B cell (primary cell): ENCODE measurements at regions not wholly inside any gene's neighbourhood (a gene's known extent, or its start where the extent isn't known, plus 50 kb on each side); places are given as distances from the start of the nearest gene placed in this dataset.

Experiments used
- ATAC-seq: fragments of 200-7000 bp; cut with Tn5 transposase; one replicate; pipeline ENCODE4 v1.10.0; 2021; ENCODE audit warnings: low read depth, mild to moderate bottlenecking, moderate number of reproducible peaks, moderate library complexity
- CTCF ChIA-PET: fragments of 350-600 bp; sonication (Branson Sonifier 250); formaldehyde crosslinking; loops from one replicate; lab custom pipeline; 2021; ENCODE audit warnings: antibody characterized with exemption, inconsistent platforms; lab: Charles Lee
- POLR2A ChIA-PET: fragments of 350-600 bp; sonication (Branson Sonifier 250); formaldehyde crosslinking; loops from one replicate; lab custom pipeline; 2021; ENCODE audit warnings: antibody characterized with exemption; lab: Charles Lee
- DNase-seq: peaks from one replicate; pipeline ENCODE4 v3.0.0; 2013
- H2AFZ ChIP-seq: 2 replicates; pipeline ENCODE4 v1.6.1; 2012; ENCODE audit warnings: mild to moderate bottlenecking, low read depth, low read length; ENCODE audit not compliant: insufficient read depth, poor library complexity, severe bottlenecking
- H3K27ac ChIP-seq, 2 donors: 1 replicate in 1 of 2; 2 replicates in 1 of 2; pipeline ENCODE4 v1.5.1; 2012 to 2013; ENCODE audit warnings: low read length in 2 of 2, mild to moderate bottlenecking in 2 of 2, moderate library complexity in 1 of 2
- H3K27me3 ChIP-seq, 4 experiments: fragments of 200-600 bp in 1 of 4; sonication (generic) in 1 of 4; replicated peaks in 1 of 4; 1 replicate in 2 of 4; 2 replicates in 2 of 4; pipeline versions ENCODE4 v1.6.1 to v1.7.0; 2013 to 2016; ENCODE audit warnings: low read length in 3 of 4, mild to moderate bottlenecking in 2 of 4, mixed read lengths in 1 of 4, moderate library complexity in 1 of 4; ENCODE audit not compliant: insufficient read depth in 4 of 4, control insufficient read depth in 3 of 4; ENCODE audit errors: control extremely low read depth in 1 of 4
- H3K36me3 ChIP-seq, 2 experiments: replicated peaks in 1 of 2; 1 replicate in 1 of 2; 2 replicates in 1 of 2; pipeline versions ENCODE4 v1.6.1 to v1.7.1; 2013; ENCODE audit warnings: low read length in 1 of 2; ENCODE audit not compliant: insufficient read depth in 2 of 2, control insufficient read depth in 1 of 2; ENCODE audit errors: control extremely low read depth in 1 of 2, extremely low read depth in 1 of 2
- H3K4me1 ChIP-seq, 2 donors: fragments of 200-600 bp in 1 of 2; sonication (generic) in 1 of 2; 1 replicate in 1 of 2; 2 replicates in 1 of 2; pipeline versions ENCODE4 v1.5.1 to v1.6.1; 2013 to 2017; ENCODE audit warnings: low read length in 2 of 2; ENCODE audit not compliant: control insufficient read depth in 2 of 2, insufficient read depth in 2 of 2
- H3K4me2 ChIP-seq: replicated peaks from 2 replicates; pipeline ENCODE3; 2012; ENCODE audit warnings: mild to moderate bottlenecking, low read depth, low read length; ENCODE audit not compliant: poor library complexity, severe bottlenecking
- H3K4me3 ChIP-seq, 5 experiments: fragments of 200-600 bp in 1 of 5; sonication (generic) in 1 of 5; 1 replicate in 3 of 5; 2 replicates in 2 of 5; pipeline versions ENCODE4 v1.5.1 to v1.7.0; 2011 to 2016; ENCODE audit warnings: low read length in 4 of 5, mild to moderate bottlenecking in 4 of 5, low read depth in 2 of 5, control low read depth in 1 of 5, moderate library complexity in 1 of 5; ENCODE audit not compliant: insufficient read depth in 1 of 5; ENCODE audit errors: control extremely low read depth in 1 of 5, extremely low read depth in 1 of 5
- H3K79me2 ChIP-seq: fragments of 200-600 bp; sonication (generic); one replicate; pipeline ENCODE4 v1.6.0; 2016; ENCODE audit warnings: low read length; ENCODE audit not compliant: control insufficient read depth, insufficient read depth
- H3K9ac ChIP-seq: fragments of 200-600 bp; sonication (generic); 2 replicates; pipeline ENCODE4 v1.6.1; 2017; ENCODE audit warnings: mild to moderate bottlenecking, low read length, moderate library complexity
- H3K9me3 ChIP-seq, 3 donors: one replicate each; pipeline versions ENCODE4 v1.6.1 to v1.7.1; 2013; ENCODE audit warnings: low read length in 2 of 3; ENCODE audit not compliant: control insufficient read depth in 2 of 3, insufficient read depth in 1 of 3; ENCODE audit errors: control extremely low read depth in 1 of 3
- H4K20me1 ChIP-seq: 2 replicates; pipeline ENCODE4 v1.6.0; 2012; ENCODE audit warnings: mild to moderate bottlenecking, low read length; ENCODE audit not compliant: insufficient read depth, control insufficient read depth, poor library complexity, severe bottlenecking
- H3K27ac Mint-ChIP-seq: one replicate; pipeline ENCODE4 v1.8.0; 2021; ENCODE audit warnings: mixed read lengths
- H3K27me3 Mint-ChIP-seq: one replicate; pipeline ENCODE4 v1.8.0; 2021; ENCODE audit warnings: mixed read lengths
- H3K4me1 Mint-ChIP-seq: one replicate; pipeline ENCODE4 v1.8.0; 2021; ENCODE audit warnings: mixed read lengths
- H3K4me3 Mint-ChIP-seq: one replicate; pipeline ENCODE4 v1.8.0; 2021; ENCODE audit warnings: mixed read lengths
- H3K9me3 Mint-ChIP-seq: one replicate; pipeline ENCODE4 v1.8.0; 2022; ENCODE audit warnings: mixed read lengths; ENCODE audit not compliant: insufficient read depth
- CTCF ChIP-seq: fragments of 200-600 bp; IDR thresholded peaks from one replicate; pipeline ENCODE4 v1.8.0; 2022; ENCODE audit warnings: antibody characterized with exemption, mild to moderate bottlenecking
- EZH2 ChIP-seq: IDR thresholded peaks from 2 replicates; pipeline ENCODE4 v1.6.1; 2012; ENCODE audit warnings: borderline replicate concordance, low read depth, mild to moderate bottlenecking, moderate library complexity, low read length; ENCODE audit not compliant: insufficient read depth, poor library complexity, severe bottlenecking
- WGBS: methylation state at CpG from one replicate; pipeline ENCODE4 v1.1.5; 2013; ENCODE audit warnings: missing lambda C conversion rate; ENCODE audit not compliant: insufficient coverage; 5-methylcytosine and 5-hydroxymethylcytosine counted together
- intact Hi-C: fragments of 100-400 bp; cut with micrococcal nuclease; formaldehyde crosslinking; loops from one replicate; pipeline ENCODE4 v1.10.0; 2022

GRCh38 chr16:62967611-62968010 lies 931.4 kb upstream of the CDH8 start:
- no peaks in the 10 kb centered on the region for H3K4me1 ChIP-seq
- no peaks in the 10 kb centered on the region for H4K20me1 ChIP-seq
- H3K9ac ChIP-seq, result no peak overlapping the region
- H3K4me3 Mint-ChIP-seq, result no peak overlapping the region
- no peaks in the 10 kb centered on the region for H3K79me2 ChIP-seq
- H3K4me1 Mint-ChIP-seq, result no peaks in the 10 kb centered on the region
- H3K9me3 ChIP-seq, result no peaks in the 10 kb centered on the region
- TF ChIP-seq CTCF, result no peak
- no peak for TF ChIP-seq EZH2
- POLR2A ChIA-PET, result no interaction called here
- no peak overlapping the region for H2AFZ ChIP-seq
- H3K27me3 ChIP-seq, result no peaks in the 10 kb centered on the region
- intact Hi-C loops, result no loop called here
- no peak overlapping the region for H3K4me2 ChIP-seq
- WGBS, result no CpG with 5 or more reads among the region's 2 CpGs
- CTCF ChIA-PET, result interaction anchor here (1.4 kb wide), 1 partner anchor 10 kb away, joined by 3 read pairs; no protein-coding TSS in a partner anchor
- no peaks in the 10 kb centered on the region for H3K27me3 Mint-ChIP-seq
- H3K4me3 ChIP-seq, result no peak overlapping the region
- no peak for ATAC-seq
- H3K9me3 Mint-ChIP-seq, result no peaks in the 10 kb centered on the region
- H3K27ac Mint-ChIP-seq, result no peak overlapping the region
- no peak overlapping the region for H3K27ac ChIP-seq
- no peak for DNase-seq
- H3K36me3 ChIP-seq, result no peaks in the 10 kb centered on the region

DNA sequence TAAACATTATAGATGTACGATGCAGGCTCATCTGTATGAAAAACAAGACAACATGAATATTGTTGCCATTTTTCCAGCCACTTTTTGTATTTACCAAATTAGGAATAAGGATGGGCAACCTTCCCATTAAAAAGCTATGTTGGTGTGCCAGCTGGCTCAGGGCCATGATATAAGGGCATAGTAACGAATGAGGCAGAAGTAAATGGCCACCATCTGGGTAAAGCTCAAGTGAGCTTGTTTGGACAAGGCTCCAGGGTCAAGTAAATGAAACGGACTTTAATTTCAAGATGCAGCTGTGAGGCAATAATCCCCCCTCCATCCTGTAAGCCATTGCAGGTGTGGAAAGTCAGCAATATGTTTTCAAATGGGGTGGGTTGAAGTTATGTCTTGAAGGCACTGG lies 930.9 kb upstream of the CDH8 start:
- Histone ChIP-seq H3K79me2 (no peaks in the 10 kb centered on the region), H4K20me1 (no peaks in the 10 kb centered on the region), H3K27me3 (no peaks in the 10 kb centered on the region), H3K9ac (no peak overlapping the region), H2AFZ (no peak overlapping the region), H3K9me3 (no peaks in the 10 kb centered on the region), H3K4me1 (no peaks in the 10 kb centered on the region), H3K4me3 (no peak overlapping the region), H3K4me2 (no peak overlapping the region), H3K36me3 (no peaks in the 10 kb centered on the region), H3K27ac (no peak overlapping the region)
- intact Hi-C loops, result no loop called here
- ATAC-seq (no peak), DNase-seq (no peak)
- H3K27me3 Mint-ChIP-seq, result no peaks in the 10 kb centered on the region
- no peaks in the 10 kb centered on the region for H3K9me3 Mint-ChIP-seq
- WGBS, result 80% methylated on average over 1 of the region's 3 CpGs
- POLR2A ChIA-PET, result no interaction called here
- H3K27ac Mint-ChIP-seq, result no peak overlapping the region
- H3K4me3 Mint-ChIP-seq, result no peak overlapping the region
- TF ChIP-seq CTCF (no peak), EZH2 (no peak)
- CTCF ChIA-PET, result no interaction called here
- no peaks in the 10 kb centered on the region for H3K4me1 Mint-ChIP-seq
